ENCODE measurements at regions not wholly inside any gene's neighbourhood (a gene's known extent, or its start where the extent isn't known, plus 50 kb on each side); places are given as distances from the start of the nearest gene placed in this dataset.

- Histone ChIP-seq H3K9me2 (replicated peaks; ENCODE audit: low read length) (no peaks in the 10 kb centered on the region), H4K20me1 (ENCODE audit: low read length) (no peaks in the 10 kb centered on the region), H3K9ac (ENCODE audit: low read length) (no peak overlapping the region), H2AFZ (ENCODE audit: low read length) (no peak overlapping the region), H3K4me2 (ENCODE audit: low read length) (no peak overlapping the region), H3K27ac (ENCODE audit: low read length) (no peak overlapping the region), H3K4me1 (ENCODE audit: insufficient read depth, low read length) (no peaks in the 10 kb centered on the region), H3F3A (ENCODE audit: low read length, unreplicated experiment) (no peaks in the 10 kb centered on the region), H3K27me3 (ENCODE audit: low read length) (no peaks in the 10 kb centered on the region), H3K4me3 (ENCODE audit: low read length) (no peak overlapping the region), H3K9me3 (ENCODE audit: low read length) (no peaks in the 10 kb centered on the region), H3K36me3 (ENCODE audit: low read depth, low read length) (no peaks in the 10 kb centered on the region), H3K79me2 (ENCODE audit: low read length) (no peaks in the 10 kb centered on the region)
- no peak for TF ChIP-seq CTCF (conservative IDR thresholded peaks at IDR 0.05; ENCODE audit: low read depth, low read length)
- TF ChIP-seq EZH2 (IDR thresholded peaks at IDR 0.05; ENCODE audit: low read length, unreplicated experiment), result no peak
- TF ChIP-seq EZH2phosphoT487 (IDR thresholded peaks at IDR 0.05; ENCODE audit: borderline replicate concordance, low read length), result no peak
- intact Hi-C loops (cut with micrococcal nuclease), result no loop called here
- DNase-seq (no peak), ATAC-seq (no peak)
- POLR2A ChIA-PET (ENCODE audit: unreplicated experiment), result no interaction called here
- CTCF ChIA-PET, result no interaction called here
- no TSS peak for BruUV-seq (replicated peaks)
Observed at GRCh38 chr13:103546271-103546670, 480.1 kb upstream of the SLC10A2 start.

DNA sequence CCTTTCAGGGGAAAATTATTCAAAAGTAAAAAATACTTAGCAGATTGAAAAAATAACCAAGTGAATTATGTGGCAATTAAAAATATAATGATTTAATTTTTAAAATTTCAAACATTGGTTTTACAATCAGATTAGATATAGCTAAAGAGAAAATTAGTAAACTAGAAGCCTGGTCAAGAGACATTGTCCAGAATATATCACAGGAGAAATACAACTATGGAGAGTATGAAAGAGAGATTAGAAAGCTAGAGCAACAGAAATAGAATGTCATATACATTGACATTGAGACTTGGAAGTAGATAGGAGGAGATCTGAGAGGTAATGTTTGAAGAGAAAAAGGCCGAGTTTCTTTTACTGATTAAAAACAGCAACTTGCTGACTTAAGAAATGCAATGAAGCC is 476.4 kb upstream of the SLC10A2 start:
- POLR2A ChIA-PET (ENCODE audit: unreplicated experiment), result no interaction called here
- Histone ChIP-seq H4K20me1 (ENCODE audit: low read length) (no peaks in the 10 kb centered on the region), H3K4me2 (ENCODE audit: low read length) (no peak overlapping the region), H2AFZ (ENCODE audit: low read length) (no peak overlapping the region), H3F3A (ENCODE audit: low read length, unreplicated experiment) (no peaks in the 10 kb centered on the region), H3K79me2 (ENCODE audit: low read length) (no peaks in the 10 kb centered on the region), H3K27ac (ENCODE audit: low read length) (no peak overlapping the region), H3K9me2 (replicated peaks; ENCODE audit: low read length) (no peaks in the 10 kb centered on the region), H3K27me3 (ENCODE audit: low read length) (no peaks in the 10 kb centered on the region), H3K9me3 (ENCODE audit: low read length) (no peaks in the 10 kb centered on the region), H3K9ac (ENCODE audit: low read length) (no peak overlapping the region), H3K36me3 (ENCODE audit: low read depth, low read length) (no peaks in the 10 kb centered on the region), H3K4me3 (ENCODE audit: low read length) (no peak overlapping the region), H3K4me1 (ENCODE audit: insufficient read depth, low read length) (no peaks in the 10 kb centered on the region)
- TF ChIP-seq EZH2phosphoT487 (IDR thresholded peaks at IDR 0.05; ENCODE audit: borderline replicate concordance, low read length), result no peak
- TF ChIP-seq CTCF (conservative IDR thresholded peaks at IDR 0.05; ENCODE audit: low read depth, low read length), result no peak
- TF ChIP-seq EZH2 (IDR thresholded peaks at IDR 0.05; ENCODE audit: low read length, unreplicated experiment), result no peak
- no TSS peak for BruUV-seq (replicated peaks)
- ATAC-seq (no peak), DNase-seq (no peak)
- intact Hi-C loops (cut with micrococcal nuclease), result no loop called here
- CTCF ChIA-PET, result no interaction called here

DNA sequence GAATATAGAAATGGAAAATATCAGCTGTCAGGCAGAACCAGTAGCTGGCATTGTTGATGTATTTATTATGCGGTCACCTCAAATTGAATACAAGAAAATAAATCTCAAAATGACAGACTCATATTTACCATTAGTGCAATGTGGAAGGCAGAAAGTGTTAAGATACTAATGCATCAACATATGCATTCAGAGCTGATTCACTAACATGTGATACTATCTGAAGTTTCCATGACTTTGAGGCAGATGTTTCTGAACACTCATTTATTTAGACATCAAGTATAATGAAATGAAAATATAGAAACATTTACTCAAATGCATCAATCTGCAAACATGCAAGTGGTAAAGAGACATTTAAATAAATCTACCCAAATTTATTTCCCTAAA is 474.2 kb upstream of the SLC10A2 start:
- no peak overlapping the region for H3K27ac ChIP-seq (ENCODE audit: low read length)
- H2AFZ ChIP-seq (ENCODE audit: low read length), result no peak overlapping the region
- H3K27me3 ChIP-seq (ENCODE audit: low read length), result no peaks in the 10 kb centered on the region; the same call in 1 of the 2 replicates
- TF ChIP-seq EZH2phosphoT487 (IDR thresholded peaks at IDR 0.05; ENCODE audit: borderline replicate concordance, low read length) (no peak), EZH2 (IDR thresholded peaks at IDR 0.05; ENCODE audit: low read length, unreplicated experiment) (no peak), CTCF (conservative IDR thresholded peaks at IDR 0.05; ENCODE audit: low read depth, low read length) (no peak)
- BruUV-seq (replicated peaks), result no TSS peak
- intact Hi-C loops (cut with micrococcal nuclease), result no loop called here
- no peaks in the 10 kb centered on the region for H3F3A ChIP-seq (ENCODE audit: low read length, unreplicated experiment)
- H3K36me3 ChIP-seq (ENCODE audit: low read depth, low read length), result no peaks in the 10 kb centered on the region
- H3K4me2 ChIP-seq (ENCODE audit: low read length), result no peak overlapping the region
- no peak overlapping the region for H3K9ac ChIP-seq (ENCODE audit: low read length)
- no peaks in the 10 kb centered on the region for H3K79me2 ChIP-seq (ENCODE audit: low read length)
- no peaks in the 10 kb centered on the region for H3K9me3 ChIP-seq (ENCODE audit: low read length)
- ChIA-PET POLR2A (ENCODE audit: unreplicated experiment) (no interaction called here), CTCF (no interaction called here)
- H3K9me2 ChIP-seq (replicated peaks; ENCODE audit: low read length), result no peaks in the 10 kb centered on the region
- ATAC-seq (no peak), DNase-seq (no peak)
- no peaks in the 10 kb centered on the region for H4K20me1 ChIP-seq (ENCODE audit: low read length)
- H3K4me1 ChIP-seq (ENCODE audit: insufficient read depth, low read length), result no peaks in the 10 kb centered on the region
- no peak overlapping the region for H3K4me3 ChIP-seq (ENCODE audit: low read length)
